ENCODE measurements at regions not wholly inside any gene's neighbourhood (a gene's known extent, or its start where the extent isn't known, plus 50 kb on each side); places are given as distances from the start of the nearest gene placed in this dataset.

DNA sequence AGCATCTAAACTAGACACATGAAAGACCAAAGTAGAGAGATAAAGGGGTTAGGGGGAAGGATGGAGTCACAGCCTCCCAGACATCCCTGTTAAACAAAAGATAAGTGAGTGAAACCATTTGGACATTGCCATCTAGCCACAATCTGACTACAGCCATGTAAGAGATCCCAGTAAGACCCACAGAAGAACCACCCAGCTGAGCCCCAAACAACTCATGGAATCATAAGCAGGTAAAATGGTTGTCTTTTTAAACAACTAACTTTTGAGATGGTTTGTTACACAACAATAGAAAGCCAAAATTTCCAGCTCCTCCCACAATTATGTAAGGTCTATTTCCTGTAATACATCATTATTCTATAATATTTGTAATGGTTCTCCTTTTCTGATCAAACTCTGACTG, 437.5 kb downstream of the IGSF11 start:
- no TSS peak for BruUV-seq (replicated peaks)
- no peak overlapping the region for H3K4me3 Mint-ChIP-seq (ENCODE audit: low read depth, unreplicated experiment)
- no peak overlapping the region for H3K27ac Mint-ChIP-seq (ENCODE audit: unreplicated experiment)

GRCh38 chr3:118607915-118608820, 426.5 kb downstream of the IGSF11 start:
- CTCF ChIA-PET = no interaction called here
- no peaks in the 10 kb centered on the region for H3K4me1 Mint-ChIP-seq (ENCODE audit: low read depth, unreplicated experiment)

More for the DNA sequence above, 437.5 kb downstream of the IGSF11 start:
- CTCF ChIA-PET = no interaction called here
- Mint-ChIP-seq H3K27me3 (ENCODE audit: unreplicated experiment) (no peaks in the 10 kb centered on the region), H3K9me3 (ENCODE audit: low read depth, unreplicated experiment) (peaks cover 4% of the 10 kb centered on the region), H3K4me1 (ENCODE audit: low read depth, unreplicated experiment) (no peaks in the 10 kb centered on the region), H3K36me3 (ENCODE audit: insufficient read depth, unreplicated experiment) (no peaks in the 10 kb centered on the region)
- DNase-seq = no peak
- intact Hi-C loops (cut with micrococcal nuclease; ENCODE audit: unreplicated experiment) = no loop called here
- TF ChIP-seq, protein P1, sequence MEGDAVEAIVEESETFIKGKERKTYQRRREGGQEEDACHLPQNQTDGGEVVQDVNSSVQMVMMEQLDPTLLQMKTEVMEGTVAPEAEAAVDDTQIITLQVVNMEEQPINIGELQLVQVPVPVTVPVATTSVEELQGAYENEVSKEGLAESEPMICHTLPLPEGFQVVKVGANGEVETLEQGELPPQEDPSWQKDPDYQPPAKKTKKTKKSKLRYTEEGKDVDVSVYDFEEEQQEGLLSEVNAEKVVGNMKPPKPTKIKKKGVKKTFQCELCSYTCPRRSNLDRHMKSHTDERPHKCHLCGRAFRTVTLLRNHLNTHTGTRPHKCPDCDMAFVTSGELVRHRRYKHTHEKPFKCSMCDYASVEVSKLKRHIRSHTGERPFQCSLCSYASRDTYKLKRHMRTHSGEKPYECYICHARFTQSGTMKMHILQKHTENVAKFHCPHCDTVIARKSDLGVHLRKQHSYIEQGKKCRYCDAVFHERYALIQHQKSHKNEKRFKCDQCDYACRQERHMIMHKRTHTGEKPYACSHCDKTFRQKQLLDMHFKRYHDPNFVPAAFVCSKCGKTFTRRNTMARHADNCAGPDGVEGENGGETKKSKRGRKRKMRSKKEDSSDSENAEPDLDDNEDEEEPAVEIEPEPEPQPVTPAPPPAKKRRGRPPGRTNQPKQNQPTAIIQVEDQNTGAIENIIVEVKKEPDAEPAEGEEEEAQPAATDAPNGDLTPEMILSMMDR (IDR thresholded peaks at IDR 0.05; ENCODE audit: unreplicated experiment) = no peak

GRCh38 chr3:118618247-118619040, 416.2 kb downstream of the IGSF11 start:
- BruUV-seq (replicated peaks) = no TSS peak
- Mint-ChIP-seq H3K4me1 (ENCODE audit: low read depth, unreplicated experiment) (no peaks in the 10 kb centered on the region), H3K36me3 (ENCODE audit: insufficient read depth, unreplicated experiment) (no peaks in the 10 kb centered on the region), H3K27me3 (ENCODE audit: unreplicated experiment) (no peaks in the 10 kb centered on the region), H3K4me3 (ENCODE audit: low read depth, unreplicated experiment) (no peak overlapping the region), H3K27ac (ENCODE audit: unreplicated experiment) (no peak overlapping the region), H3K9me3 (ENCODE audit: low read depth, unreplicated experiment) (no peaks in the 10 kb centered on the region)
- DNase-seq = no peak
- CTCF ChIA-PET = no interaction called here
- TF ChIP-seq, protein P1 (IDR thresholded peaks at IDR 0.05; ENCODE audit: unreplicated experiment) = no peak
- intact Hi-C loops (cut with micrococcal nuclease; ENCODE audit: unreplicated experiment) = no loop called here

More at GRCh38 chr3:118607915-118608820, 426.5 kb downstream of the IGSF11 start:
- intact Hi-C loops (cut with micrococcal nuclease; ENCODE audit: unreplicated experiment) = no loop called here
- H3K27me3 Mint-ChIP-seq (ENCODE audit: unreplicated experiment) = peaks cover 13% of the 10 kb centered on the region
- no TSS peak for BruUV-seq (replicated peaks)
- no peak overlapping the region for H3K27ac Mint-ChIP-seq (ENCODE audit: unreplicated experiment)
- DNase-seq = no peak
- no peaks in the 10 kb centered on the region for H3K36me3 Mint-ChIP-seq (ENCODE audit: insufficient read depth, unreplicated experiment)
- H3K4me3 Mint-ChIP-seq (ENCODE audit: low read depth, unreplicated experiment) = no peak overlapping the region
- peaks cover 5% of the 10 kb centered on the region for H3K9me3 Mint-ChIP-seq (ENCODE audit: low read depth, unreplicated experiment)
- TF ChIP-seq, protein P1 (IDR thresholded peaks at IDR 0.05; ENCODE audit: unreplicated experiment) = no peak

GRCh38 chr3:118626453-118626852, 408.2 kb downstream of the IGSF11 start:
- no peak overlapping the region for H3K4me3 Mint-ChIP-seq (ENCODE audit: low read depth, unreplicated experiment)
- TF ChIP-seq, protein P1 (IDR thresholded peaks at IDR 0.05; ENCODE audit: unreplicated experiment) = no peak
- no peaks in the 10 kb centered on the region for H3K27me3 Mint-ChIP-seq (ENCODE audit: unreplicated experiment)
- CTCF ChIA-PET = no interaction called here
- no peaks in the 10 kb centered on the region for H3K36me3 Mint-ChIP-seq (ENCODE audit: insufficient read depth, unreplicated experiment)
- no peaks in the 10 kb centered on the region for H3K4me1 Mint-ChIP-seq (ENCODE audit: low read depth, unreplicated experiment)
- no peaks in the 10 kb centered on the region for H3K9me3 Mint-ChIP-seq (ENCODE audit: low read depth, unreplicated experiment)
- intact Hi-C loops (cut with micrococcal nuclease; ENCODE audit: unreplicated experiment) = loop anchor here (5.0 to 10.0 kb wide), 3 partner anchors 152 to 249 kb away; no protein-coding TSS in a partner anchor
- no TSS peak for BruUV-seq (replicated peaks)
- DNase-seq = no peak
- no peak overlapping the region for H3K27ac Mint-ChIP-seq (ENCODE audit: unreplicated experiment)
